Activated naive CD4-positive, alpha-beta T cell (primary cell): ENCODE measurements at regions not wholly inside any gene's neighbourhood (a gene's known extent, or its start where the extent isn't known, plus 50 kb on each side); places are given as distances from the start of the nearest gene placed in this dataset.

ENCODE experiments used
- DNase-seq, 4 experiments: peaks; one replicate each; lab custom pipeline; 2025; lab: John Stamatoyannopoulos, UW

GRCh38 chr4:129350834-129351721 lies 255.1 kb downstream of the C4orf33 start:
- no peak for DNase-seq

- no peak for DNase-seq
Measured at GRCh38 chr4:129352480-129352879, 256.5 kb downstream of the C4orf33 start.

GRCh38 chr4:129353490-129353889 lies 257.5 kb downstream of the C4orf33 start:
- DNase-seq = no peak

GRCh38 chr4:129355031-129355430 lies 259.1 kb downstream of the C4orf33 start:
- no peak for DNase-seq

GRCh38 chr4:129355516-129355915 lies 259.6 kb downstream of the C4orf33 start:
- DNase-seq = no peak

GRCh38 chr4:129358571-129358970 lies 262.6 kb downstream of the C4orf33 start:
- DNase-seq = no peak

GRCh38 chr4:129359461-129359860 lies 263.5 kb downstream of the C4orf33 start:
- DNase-seq = no peak

GRCh38 chr4:129362691-129363274 lies 266.8 kb downstream of the C4orf33 start:
- peak in 1 of 4 experiments; percentile 0 for DNase-seq

- no peak for DNase-seq
Measured at GRCh38 chr4:129364747-129365452, 268.9 kb downstream of the C4orf33 start.

GRCh38 chr4:129369361-129370010 lies 273.5 kb downstream of the C4orf33 start:
- DNase-seq = no peak

- no peak for DNase-seq
Measured at GRCh38 chr4:129371065-129371464, 275.1 kb downstream of the C4orf33 start.

- DNase-seq = no peak
Measured at GRCh38 chr4:129371926-129372325, 276.0 kb downstream of the C4orf33 start.

GRCh38 chr4:129377131-129377845 lies 281.3 kb downstream of the C4orf33 start:
- DNase-seq = no peak

- DNase-seq = no peak
Measured at GRCh38 chr4:129378364-129378763, 282.4 kb downstream of the C4orf33 start.

GRCh38 chr4:129379429-129379828 lies 283.5 kb downstream of the C4orf33 start:
- no peak for DNase-seq

- DNase-seq = no peak
Measured at GRCh38 chr4:129384974-129385373, 289.0 kb downstream of the C4orf33 start.

GRCh38 chr4:129387666-129388065 lies 291.7 kb downstream of the C4orf33 start:
- no peak for DNase-seq

- no peak for DNase-seq
Measured at GRCh38 chr4:129393976-129394375, 298.0 kb downstream of the C4orf33 start.

GRCh38 chr4:129394635-129395034 lies 298.7 kb downstream of the C4orf33 start:
- no peak for DNase-seq

GRCh38 chr4:129403848-129404247 lies 307.9 kb downstream of the C4orf33 start:
- DNase-seq = no peak

- DNase-seq = no peak
Measured at GRCh38 chr4:129410115-129410514, 314.2 kb downstream of the C4orf33 start.

GRCh38 chr4:129415004-129415403 lies 319.1 kb downstream of the C4orf33 start:
- no peak for DNase-seq
